GM18498 (cell line): ENCODE measurements at regions not wholly inside any gene's neighbourhood (a gene's known extent, or its start where the extent isn't known, plus 50 kb on each side); places are given as distances from the start of the nearest gene placed in this dataset.

ENCODE experiments used
- ATAC-seq: cut with Tn5 transposase; IDR thresholded peaks from one replicate; pipeline ENCODE4 v1.9.1; 2021; ENCODE audit warnings: mild to moderate bottlenecking, moderate library complexity; ENCODE audit not compliant: unreplicated experiment

GRCh38 chr13:107438251-107438650, 777.1 kb downstream of the LIG4 start:
- ATAC-seq = no peak

DNA sequence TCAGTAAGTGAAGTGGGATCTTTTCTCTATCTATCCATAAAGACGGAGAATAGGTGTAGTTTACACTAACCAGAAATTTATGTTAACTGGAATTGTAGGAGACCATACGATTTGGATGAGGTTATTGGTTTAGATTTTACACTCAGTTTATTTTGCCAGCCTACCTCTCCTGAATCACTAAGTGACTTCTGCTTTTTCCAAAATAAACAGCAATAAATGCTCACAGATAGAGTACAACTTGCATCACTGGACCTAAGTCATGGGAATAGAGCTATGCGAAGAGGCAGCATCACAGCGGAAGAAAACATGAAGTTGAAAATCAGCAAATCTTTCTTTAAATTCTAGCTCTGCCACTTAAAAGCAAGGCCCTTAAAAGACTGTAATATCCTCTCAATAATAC, 781.0 kb downstream of the LIG4 start:
- ATAC-seq = no peak

- no peak for ATAC-seq
These were observed 787.8 kb downstream of the LIG4 start for GRCh38 chr13:107427536-107427935.

- no peak for ATAC-seq
These were observed 792.9 kb downstream of the LIG4 start for GRCh38 chr13:107422421-107422820.

GRCh38 chr13:107421951-107422350, 793.4 kb downstream of the LIG4 start:
- no peak for ATAC-seq

- ATAC-seq = no peak
These were observed 794.3 kb downstream of the LIG4 start for GRCh38 chr13:107421028-107421427.

DNA sequence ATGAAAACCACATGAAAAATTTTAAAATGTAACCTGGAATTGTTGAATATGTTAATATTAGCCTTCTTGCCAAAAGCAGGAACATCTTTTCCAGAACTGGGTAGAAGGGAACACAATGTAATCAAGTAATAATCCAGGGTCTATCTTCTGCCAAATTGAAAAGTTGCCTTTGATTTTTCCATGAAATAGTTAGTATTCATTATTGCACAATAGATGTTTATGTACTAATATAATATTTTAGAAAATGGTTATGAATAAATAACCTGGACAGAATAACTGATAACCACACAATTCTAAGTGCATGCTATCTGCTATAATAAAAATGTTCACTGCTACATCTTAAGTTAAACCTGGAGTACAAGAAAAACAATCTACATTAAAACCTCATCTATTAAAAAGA, 802.3 kb downstream of the LIG4 start:
- no peak for ATAC-seq

DNA sequence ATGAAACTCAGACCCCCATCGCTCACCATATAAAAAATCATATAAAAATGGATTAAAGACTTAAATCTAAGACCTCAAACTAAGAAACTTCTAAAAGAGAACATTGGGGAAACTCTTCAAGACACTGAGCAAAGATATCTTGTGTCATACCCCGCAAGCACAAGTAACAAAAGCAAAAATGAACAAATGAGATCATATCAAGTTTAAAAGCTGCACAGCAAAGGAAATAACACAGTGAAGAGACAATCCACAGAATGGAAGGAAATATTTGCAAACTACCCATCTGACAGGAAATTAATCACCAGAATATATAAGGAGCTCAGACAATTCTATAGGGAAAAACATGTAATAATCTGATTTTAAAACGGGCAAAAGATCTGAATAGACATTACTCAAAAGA, 808.3 kb downstream of the LIG4 start:
- no peak for ATAC-seq

GRCh38 chr13:107395927-107396662, 819.2 kb downstream of the LIG4 start:
- no peak for ATAC-seq

GRCh38 chr13:107392205-107392604, 823.1 kb downstream of the LIG4 start:
- no peak for ATAC-seq

DNA sequence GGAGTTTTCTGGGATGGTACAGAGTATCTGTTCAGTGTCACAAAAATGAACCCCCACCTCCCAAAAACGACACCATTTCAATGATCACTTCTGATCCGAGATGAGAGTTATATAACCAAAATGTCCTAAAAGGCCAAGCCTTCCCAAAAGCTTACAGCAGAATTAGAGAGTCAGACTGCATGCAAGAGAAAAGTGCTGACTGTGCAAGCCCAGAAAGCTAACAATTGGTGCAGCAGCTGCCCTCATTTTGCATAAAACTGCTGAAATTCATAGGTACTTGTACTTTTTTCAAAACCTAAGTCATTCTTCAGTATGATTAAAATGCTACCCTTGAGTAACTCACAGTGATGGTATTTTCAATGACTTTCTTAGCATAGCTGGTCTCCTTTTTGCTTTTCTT, 819.6 kb upstream of the ARGLU1 start:
- no peak for ATAC-seq

- ATAC-seq = no peak
These were observed 811.6 kb upstream of the ARGLU1 start for GRCh38 chr13:107379407-107380155.

DNA sequence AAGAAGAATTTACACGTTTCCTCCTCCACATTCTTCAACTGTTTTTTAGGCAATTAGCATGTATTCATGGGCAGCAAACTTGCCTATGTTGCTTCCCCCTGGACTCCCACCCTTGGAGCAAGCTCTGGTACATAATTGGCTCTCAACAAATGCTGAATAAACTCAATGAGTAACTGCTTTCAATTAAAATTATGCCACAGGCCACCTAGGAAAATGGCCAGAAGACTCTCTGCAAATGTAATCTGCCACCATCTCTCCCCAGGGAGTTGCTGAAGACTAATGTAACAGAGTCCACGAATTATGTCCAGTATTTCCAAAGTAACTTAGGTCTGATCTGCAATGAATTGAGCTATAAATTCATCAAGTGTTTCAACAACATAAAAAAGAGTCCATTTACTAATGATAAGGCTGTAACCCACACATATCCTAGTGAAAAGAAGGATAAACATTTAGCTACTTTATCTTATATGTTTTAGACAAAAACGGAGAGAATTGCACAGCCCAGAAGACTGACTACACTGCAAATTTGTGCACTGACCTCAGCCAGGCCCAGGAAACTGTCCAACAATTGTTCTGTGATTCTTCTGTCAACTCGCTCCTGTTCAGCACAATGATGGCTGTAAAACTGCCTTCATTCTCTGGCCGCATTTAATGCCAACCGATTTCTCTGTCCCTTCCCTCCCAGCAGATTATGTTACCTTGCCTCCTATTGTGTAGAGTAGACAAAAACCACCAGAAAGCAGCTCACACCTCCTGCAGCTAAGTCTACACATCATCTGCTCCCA, 808.6 kb upstream of the ARGLU1 start:
- no peak for ATAC-seq

DNA sequence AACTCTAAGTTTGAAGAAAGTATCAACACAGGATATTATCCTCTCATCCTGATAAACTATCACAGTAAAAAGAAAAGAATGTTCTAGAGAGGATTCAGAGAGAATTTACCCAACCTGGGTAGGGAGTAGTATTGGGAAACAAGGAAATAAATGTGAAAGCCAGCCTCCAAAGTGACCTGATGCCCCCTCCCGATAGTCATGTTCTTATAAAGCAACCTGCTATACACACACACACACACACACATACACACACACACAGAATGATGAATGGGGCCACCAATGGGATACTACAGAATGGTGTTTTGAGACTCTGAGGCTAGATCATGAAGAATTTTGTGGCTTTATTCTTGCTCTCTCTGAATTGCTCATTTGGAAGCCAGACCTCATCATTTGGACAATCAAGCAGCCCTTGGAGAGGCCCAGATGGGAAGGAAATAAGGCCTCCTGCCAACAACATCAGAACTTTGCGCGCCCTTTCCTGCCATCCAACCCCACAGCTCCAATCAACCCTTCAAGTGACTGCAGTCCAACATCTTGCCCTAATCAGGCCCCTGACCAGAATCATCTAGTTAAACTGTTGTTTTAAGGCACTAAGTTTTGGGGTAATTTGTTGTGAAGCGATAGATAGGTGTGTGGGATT, 807.9 kb upstream of the ARGLU1 start:
- ATAC-seq = no peak

- no peak for ATAC-seq
These were observed 806.1 kb upstream of the ARGLU1 start for GRCh38 chr13:107374038-107374437.

- ATAC-seq = no peak
These were observed 805.6 kb upstream of the ARGLU1 start for GRCh38 chr13:107373551-107373950.

DNA sequence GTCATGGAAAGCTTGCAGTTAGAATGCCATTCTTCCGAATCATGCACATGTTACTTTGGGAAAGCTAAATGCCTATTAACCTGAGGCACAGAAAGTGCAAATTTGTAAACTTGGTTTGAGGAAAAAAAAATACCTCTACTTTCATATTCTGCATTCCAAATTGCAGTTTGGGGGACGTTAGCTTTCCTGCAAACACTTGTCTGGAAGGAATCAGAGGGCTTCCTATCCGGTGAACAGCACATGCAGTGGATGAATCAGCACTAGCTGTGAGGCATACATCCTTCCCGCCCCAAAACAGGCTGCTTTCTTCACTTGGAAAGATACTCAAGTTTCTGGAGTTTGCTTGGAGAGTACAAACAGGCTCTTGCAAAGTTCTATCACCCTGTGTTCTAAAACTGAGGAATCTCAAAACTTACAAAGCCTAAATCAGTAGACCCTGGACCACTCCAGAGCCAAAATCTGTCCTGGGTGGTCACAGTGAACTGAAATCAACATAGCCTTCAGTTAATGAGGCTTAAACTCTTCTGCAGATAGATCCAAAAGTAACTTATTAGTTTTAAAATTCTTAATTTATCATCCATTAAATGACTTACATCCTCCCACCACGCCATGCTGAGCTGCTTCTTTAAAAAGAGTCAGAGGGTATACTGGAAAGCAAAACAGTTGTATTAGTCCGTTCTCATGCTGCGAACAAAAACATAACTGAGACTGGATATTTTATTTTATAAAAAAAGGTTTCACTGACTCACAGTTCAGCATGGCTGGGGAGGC, 802.3 kb upstream of the ARGLU1 start:
- no peak for ATAC-seq

- ATAC-seq = no peak
These were observed 799.3 kb upstream of the ARGLU1 start for GRCh38 chr13:107367258-107367657.

- no peak for ATAC-seq
These were observed 797.7 kb upstream of the ARGLU1 start for GRCh38 chr13:107365466-107366215.

GRCh38 chr13:107364658-107365057, 796.7 kb upstream of the ARGLU1 start:
- ATAC-seq = no peak
